GM21786 (cell line): ENCODE measurements at regions not wholly inside any gene's neighbourhood (a gene's known extent, or its start where the extent isn't known, plus 50 kb on each side); places are given as distances from the start of the nearest gene placed in this dataset.

ENCODE experiments used
- ATAC-seq: cut with Tn5 transposase; IDR thresholded peaks from one replicate; pipeline ENCODE4 v1.9.1; 2021; ENCODE audit not compliant: unreplicated experiment

- ATAC-seq = no peak
Measured at GRCh38 chr13:102993348-102993747, 72.9 kb downstream of the SLC10A2 start.

- no peak for ATAC-seq
Measured at GRCh38 chr13:102984210-102984609, 82.0 kb downstream of the SLC10A2 start.

GRCh38 chr13:102983496-102983895 is 82.7 kb downstream of the SLC10A2 start:
- no peak for ATAC-seq

- ATAC-seq = no peak
Measured at GRCh38 chr13:102980331-102980982, 85.8 kb downstream of the SLC10A2 start.

GRCh38 chr13:102978168-102978567 is 88.0 kb downstream of the SLC10A2 start:
- ATAC-seq = no peak

- ATAC-seq = no peak
Measured at GRCh38 chr13:102977471-102977870, 88.7 kb downstream of the SLC10A2 start.

GRCh38 chr13:102974317-102975087 is 91.7 kb downstream of the SLC10A2 start:
- ATAC-seq = no peak

GRCh38 chr13:102972191-102972590 is 94.0 kb downstream of the SLC10A2 start:
- no peak for ATAC-seq

- ATAC-seq = peak; percentile 98
Measured at GRCh38 chr13:102970542-102970941, 95.7 kb downstream of the SLC10A2 start.

- ATAC-seq = peak; percentile 33
Measured at GRCh38 chr13:102968572-102969228, 97.5 kb downstream of the SLC10A2 start.

- no peak for ATAC-seq
Measured at GRCh38 chr13:102965802-102966201, 100.4 kb downstream of the SLC10A2 start.

GRCh38 chr13:102962430-102962829 is 103.8 kb downstream of the SLC10A2 start:
- no peak for ATAC-seq

GRCh38 chr13:102960959-102961358 is 105.3 kb downstream of the SLC10A2 start:
- ATAC-seq = no peak

- no peak for ATAC-seq
Measured at GRCh38 chr13:102956449-102956848, 109.8 kb downstream of the SLC10A2 start.

GRCh38 chr13:102954350-102954749 is 108.5 kb downstream of the ERCC5 start:
- no peak for ATAC-seq

- ATAC-seq = no peak
Measured at GRCh38 chr13:102951808-102952207, 106.0 kb downstream of the ERCC5 start.

- no peak for ATAC-seq
Measured at GRCh38 chr13:102947745-102948405, 102.0 kb downstream of the ERCC5 start.

- no peak for ATAC-seq
Measured at GRCh38 chr13:102945886-102946285, 100.1 kb downstream of the ERCC5 start.

- no peak for ATAC-seq
Measured at GRCh38 chr13:102945324-102945815, 99.5 kb downstream of the ERCC5 start.

GRCh38 chr13:102944821-102945220 is 99.0 kb downstream of the ERCC5 start:
- ATAC-seq = no peak

GRCh38 chr13:102940770-102941169 is 94.9 kb downstream of the ERCC5 start:
- ATAC-seq = no peak
